Sigmoid colon (tissue), 4 donors: ENCODE measurements at regions not wholly inside any gene's neighbourhood (a gene's known extent, or its start where the extent isn't known, plus 50 kb on each side); places are given as distances from the start of the nearest gene placed in this dataset.

ENCODE experiments used
- CTCF ChIP-seq, 4 experiments: fragments of 450-650 bp in 3 of 4; fragments of 200-600 bp in 1 of 4; IDR thresholded peaks; one replicate each; pipeline ENCODE4 v1.5.1; 2016 to 2019; ENCODE audit warnings: antibody characterized with exemption in 4 of 4, mild to moderate bottlenecking in 3 of 4, moderate library complexity in 2 of 4
- POLR2A ChIP-seq, 2 donors: fragments of 450-650 bp; IDR thresholded peaks; one replicate each; pipeline ENCODE4 v1.6.1; 2016; ENCODE audit warnings: antibody characterized with exemption in 2 of 2, mild to moderate bottlenecking in 2 of 2, moderate library complexity in 2 of 2
- POLR2AphosphoS5 ChIP-seq, 4 donors: sonication (generic); formaldehyde crosslinking; IDR thresholded peaks; one replicate each; pipeline ENCODE4 v1.6.1; 2017; ENCODE audit warnings: antibody characterized with exemption in 4 of 4

GRCh38 chr2:38223256-38223655, 147.3 kb upstream of the CYP1B1 start:
- TF ChIP-seq POLR2AphosphoS5 (IDR thresholded peaks at IDR 0.05), result no peak
- TF ChIP-seq CTCF (IDR thresholded peaks at IDR 0.05), result no peak
- TF ChIP-seq POLR2A (IDR thresholded peaks at IDR 0.05), result no peak
